ENCODE measurements at regions not wholly inside any gene's neighbourhood (a gene's known extent, or its start where the extent isn't known, plus 50 kb on each side); places are given as distances from the start of the nearest gene placed in this dataset.

- ATAC-seq (no peak), FAIRE-seq (no peak), DNase-seq (ENCODE audit: low spot score) (no peak)
- H3K4me3 ChIP-seq (replicated peaks in 1 of 3; ENCODE audit: insufficient read depth in 1 of 3, low read depth in 2 of 3, low read length in 3 of 3): no peak overlapping the region
- H3K9me3 ChIP-seq (ENCODE audit: low read length): no peaks in the 10 kb centered on the region
- WGBS (ENCODE audit: low lambda C conversion rate): 0% methylated on average over 3 of the region's 3 CpGs
- TF ChIP-seq HDAC1 (CRISPR knock-in tag; IDR thresholded peaks at IDR 0.05): no peak
- no peak for TF ChIP-seq ZNF30 (CRISPR knock-in tag; IDR thresholded peaks at IDR 0.05)
- TF ChIP-seq MATR3 (CRISPR knock-in tag; IDR thresholded peaks at IDR 0.05): no peak
- no peak for TF ChIP-seq ZNF138 (CRISPR knock-in tag; IDR thresholded peaks at IDR 0.05; ENCODE audit: low read depth)
- TF ChIP-seq ZNF235 (CRISPR knock-in tag; IDR thresholded peaks at IDR 0.05; ENCODE audit: borderline replicate concordance): no peak
- TF ChIP-seq GRHL1 (CRISPR knock-in tag; conservative IDR thresholded peaks at IDR 0.05): no peak
- no peak for TF ChIP-seq MEF2D (CRISPR knock-in tag; IDR thresholded peaks at IDR 0.05)
- TF ChIP-seq ZBTB20 (CRISPR knock-in tag; IDR thresholded peaks at IDR 0.05; ENCODE audit: borderline replicate concordance, low read depth): no peak
- TF ChIP-seq ZNF33A (CRISPR knock-in tag; IDR thresholded peaks at IDR 0.05; ENCODE audit: borderline replicate concordance): no peak
- H3K4me1 ChIP-seq (ENCODE audit: insufficient read depth, low read length): no peaks in the 10 kb centered on the region
- no TSS peak for BruUV-seq (replicated peaks)
- intact Hi-C loops (cut with micrococcal nuclease; ENCODE audit: unreplicated experiment): no loop called here
- in situ Hi-C loops (cut with HindIII; ENCODE audit: extremely low pct_ligation_motif_present, low pct_unique_long_range_greater_than_20kb): no loop called here
- H3K27me3 ChIP-seq (ENCODE audit: control insufficient read depth in 1 of 2, insufficient read depth in 2 of 2, low read length in 2 of 2): no peaks in the 10 kb centered on the region
- H3K9ac ChIP-seq (ENCODE audit: insufficient read depth, low read depth, low read length): no peak overlapping the region
- H3K27ac ChIP-seq (ENCODE audit: extremely low read length, insufficient read depth, low read length): no peak overlapping the region
- CTCF ChIA-PET (ENCODE audit: low intra/inter-chr PET ratio, low total read pairs): no interaction called here
- no peaks in the 10 kb centered on the region for H3K79me2 ChIP-seq (ENCODE audit: insufficient read depth, low read length)
- H2AFZ ChIP-seq (ENCODE audit: low read length): no peak overlapping the region
- no peak overlapping the region for H3K4me2 ChIP-seq (ENCODE audit: low read depth, low read length)
- no peaks in the 10 kb centered on the region for H4K20me1 ChIP-seq (ENCODE audit: insufficient read depth, low read length)
- POLR2A ChIA-PET: no interaction called here
- H3K36me3 ChIP-seq (replicated peaks in 1 of 2; ENCODE audit: control insufficient read depth in 1 of 2, insufficient read depth in 2 of 2, low read length in 2 of 2): no peaks in the 10 kb centered on the region
These were observed 94.9 kb upstream of the TNC start for GRCh38 chr9:115212832-115213231.
